ENCODE measurements at regions not wholly inside any gene's neighbourhood (a gene's known extent, or its start where the extent isn't known, plus 50 kb on each side); places are given as distances from the start of the nearest gene placed in this dataset.

GRCh38 chr2:150788426-150789140 is 301.1 kb upstream of the RND3 start:
- Histone ChIP-seq H3K27me3 (ENCODE audit: control insufficient read depth in 2 of 2, insufficient read depth in 2 of 2, low read length in 2 of 2) (no peaks in the 10 kb centered on the region), H3K27ac (ENCODE audit: insufficient read depth, low read depth, low read length) (no peak overlapping the region), H3K4me1 (ENCODE audit: control insufficient read depth, extremely low read depth, insufficient read depth, low read length) (no peaks in the 10 kb centered on the region), H3K9ac (replicated peaks; ENCODE audit: extremely low read depth, insufficient read depth, low read length) (no peak overlapping the region), H4K20me1 (replicated peaks; ENCODE audit: control insufficient read depth, extremely low read depth, insufficient read depth, low read length) (no peaks in the 10 kb centered on the region), H3K4me3 (replicated peaks in 1 of 3; ENCODE audit: insufficient read depth in 1 of 3, low read depth in 1 of 3, low read length in 3 of 3) (no peak overlapping the region), H3K4me2 (ENCODE audit: insufficient read depth, low read length) (no peak overlapping the region), H2AFZ (ENCODE audit: low read depth, low read length) (no peak overlapping the region), H3K9me1 (replicated peaks; ENCODE audit: control insufficient read depth, extremely low read depth, insufficient read depth, low read length) (no peaks in the 10 kb centered on the region), H3K36me3 (ENCODE audit: control insufficient read depth in 2 of 2, extremely low read depth in 1 of 2, insufficient read depth in 2 of 2, low read length in 2 of 2) (no peaks in the 10 kb centered on the region), H3K9me3 (replicated peaks; ENCODE audit: control insufficient read depth, insufficient read depth, low read length) (no peaks in the 10 kb centered on the region), H3K79me2 (ENCODE audit: control insufficient read depth, insufficient read depth, low read length) (no peaks in the 10 kb centered on the region)
- ChIA-PET POLR2A (no interaction called here), CTCF (interaction anchor here (1.3 kb wide), 1 partner anchor 11 kb away, joined by 3 read pairs; no protein-coding TSS in a partner anchor)
- intact Hi-C loops (cut with micrococcal nuclease) (no loop called here), dilution Hi-C loops (cut with MboI; ENCODE audit: extremely low pct_ligation_motif_present, low sequenced_read_pairs) (no loop called here)
- TF ChIP-seq POLR2AphosphoS5 (IDR thresholded peaks at IDR 0.05; ENCODE audit: insufficient read depth, low read depth, low read length) (no peak), JUN (IDR thresholded peaks at IDR 0.05; ENCODE audit: borderline replicate concordance, insufficient read depth, insufficient read length, low read depth) (no peak), MAX (IDR thresholded peaks at IDR 0.05; ENCODE audit: insufficient read depth, insufficient read length) (no peak), FOS (IDR thresholded peaks at IDR 0.05; ENCODE audit: borderline replicate concordance, insufficient read depth, low read length) (no peak), CTCF (IDR thresholded peaks at IDR 0.05; ENCODE audit: extremely low read depth in 1 of 2, insufficient read depth in 1 of 2, low read depth in 1 of 2, low read length in 2 of 2) (no peak), GATA2 (IDR thresholded peaks at IDR 0.05; ENCODE audit: insufficient read depth, insufficient read length, low read depth, low read length) (no peak), POLR2A (IDR thresholded peaks at IDR 0.05; ENCODE audit: low read depth, low read length) (no peak)
- no TSS peak for BruUV-seq (replicated peaks)
- no peak for FAIRE-seq
- DNase-seq (ENCODE audit: low read depth, low spot score): no peak

Measured in endothelial cell of umbilical vein (primary cell).